Fibroblast of gingiva (primary cell): ENCODE measurements at regions not wholly inside any gene's neighbourhood (a gene's known extent, or its start where the extent isn't known, plus 50 kb on each side); places are given as distances from the start of the nearest gene placed in this dataset.
"Not testable (repeated sequence)": the region's sequence is repeated elsewhere in the genome, so short reads cannot be mapped to it uniquely, and the experiment has no call there.

Experiments
- DNase-seq: peaks from one replicate; pipeline ENCODE4 v3.0.0-alpha.2; 2011; ENCODE audit warnings: low read depth

- DNase-seq: no peak
These were observed 79.0 kb upstream of the CDH7 start for GRCh38 chr18:65671621-65672415.

- not testable (repeated sequence) for DNase-seq
These were observed 80.7 kb upstream of the CDH7 start for GRCh38 chr18:65670145-65670544.

- DNase-seq: no peak
These were observed 89.4 kb upstream of the CDH7 start for GRCh38 chr18:65661391-65661790.

- no peak for DNase-seq
These were observed 90.9 kb upstream of the CDH7 start for GRCh38 chr18:65659912-65660311.

- DNase-seq: no peak
These were observed 91.5 kb upstream of the CDH7 start for GRCh38 chr18:65659312-65659711.

GRCh38 chr18:65651192-65651591, 99.6 kb upstream of the CDH7 start:
- DNase-seq: no peak

GRCh38 chr18:65632236-65632635, 118.6 kb upstream of the CDH7 start:
- no peak for DNase-seq

- DNase-seq: no peak
These were observed 119.0 kb upstream of the CDH7 start for GRCh38 chr18:65631766-65632165.

GRCh38 chr18:65628390-65628789, 122.4 kb upstream of the CDH7 start:
- no peak for DNase-seq

- no peak for DNase-seq
These were observed 127.1 kb upstream of the CDH7 start for GRCh38 chr18:65623676-65624075.

- DNase-seq: no peak
These were observed 128.4 kb upstream of the CDH7 start for GRCh38 chr18:65622436-65622835.

- DNase-seq: no peak
These were observed 130.6 kb upstream of the CDH7 start for GRCh38 chr18:65620076-65620696.

GRCh38 chr18:65610939-65611338, 139.9 kb upstream of the CDH7 start:
- DNase-seq: no peak

GRCh38 chr18:65608471-65608870, 142.3 kb upstream of the CDH7 start:
- DNase-seq: no peak

GRCh38 chr18:65607161-65607560, 143.7 kb upstream of the CDH7 start:
- DNase-seq: no peak

GRCh38 chr18:65606551-65607130, 144.2 kb upstream of the CDH7 start:
- DNase-seq: no peak

- DNase-seq: not testable (repeated sequence)
These were observed 145.5 kb upstream of the CDH7 start for GRCh38 chr18:65605352-65605751.

GRCh38 chr18:65601775-65602174, 149.0 kb upstream of the CDH7 start:
- DNase-seq: no peak

GRCh38 chr18:65592435-65592834, 158.4 kb upstream of the CDH7 start:
- DNase-seq: no peak

GRCh38 chr18:65587491-65587890, 163.3 kb upstream of the CDH7 start:
- no peak for DNase-seq

- not testable (repeated sequence) for DNase-seq
These were observed 168.7 kb upstream of the CDH7 start for GRCh38 chr18:65582094-65582493.

GRCh38 chr18:65568866-65569265, 181.9 kb upstream of the CDH7 start:
- DNase-seq: no peak

- no peak for DNase-seq
These were observed 183.4 kb upstream of the CDH7 start for GRCh38 chr18:65567372-65567771.
